ENCODE measurements at regions not wholly inside any gene's neighbourhood (a gene's known extent, or its start where the extent isn't known, plus 50 kb on each side); places are given as distances from the start of the nearest gene placed in this dataset.

- TF ChIP-seq CTCF (IDR thresholded peaks at IDR 0.05) = no peak
- TF ChIP-seq EP300 (IDR thresholded peaks at IDR 0.05) = no peak
- TF ChIP-seq POLR2A (IDR thresholded peaks at IDR 0.05) = no peak
Observed at GRCh38 chr18:28269750-28270149, 92.8 kb upstream of the CDH2 start.
